Neutrophil (primary cell): ENCODE measurements at regions not wholly inside any gene's neighbourhood (a gene's known extent, or its start where the extent isn't known, plus 50 kb on each side); places are given as distances from the start of the nearest gene placed in this dataset.

Source experiments
- H3K27ac ChIP-seq: fragments of 200-600 bp; sonication (generic); 2 replicates; pipeline ENCODE4 v1.5.1; 2016; ENCODE audit warnings: mild to moderate bottlenecking, moderate library complexity
- H3K27me3 ChIP-seq: fragments of 200-600 bp; sonication (generic); 2 replicates; pipeline ENCODE4 v1.6.0; 2016; ENCODE audit warnings: mild to moderate bottlenecking
- H3K36me3 ChIP-seq: fragments of 200-600 bp; sonication (generic); 2 replicates; pipeline ENCODE4 v1.5.1; 2017
- H3K4me1 ChIP-seq, 2 experiments: fragments of 200-600 bp in 1 of 2; sonication (generic) in 1 of 2; 1 replicate in 1 of 2; 2 replicates in 1 of 2; pipeline versions ENCODE4 v1.5.1 to v1.6.1; 2013 to 2016; ENCODE audit warnings: low read depth in 1 of 2, low read length in 1 of 2, mild to moderate bottlenecking in 1 of 2, moderate library complexity in 1 of 2; ENCODE audit not compliant: control insufficient read depth in 1 of 2, insufficient read depth in 1 of 2
- H3K4me3 ChIP-seq, 2 experiments: fragments of 200-600 bp in 1 of 2; sonication (generic) in 1 of 2; 1 replicate in 1 of 2; 2 replicates in 1 of 2; pipeline ENCODE4 v1.5.1; 2013 to 2016; ENCODE audit warnings: low read depth in 1 of 2, low read length in 1 of 2, mild to moderate bottlenecking in 1 of 2, moderate library complexity in 1 of 2
- H3K9me3 ChIP-seq: fragments of 200-600 bp; sonication (generic); 2 replicates; pipeline ENCODE4 v1.5.1; 2016
- CTCF ChIP-seq: fragments of 200-600 bp; sonication (generic); IDR thresholded peaks from 2 replicates; pipeline ENCODE4 v1.5.1; 2016; ENCODE audit warnings: antibody characterized with exemption

GRCh38 chr3:34005886-34006285 lies 207.5 kb downstream of the PDCD6IP start:
- TF ChIP-seq CTCF = no peak
- Histone ChIP-seq H3K4me1 (no peaks in the 10 kb centered on the region), H3K27ac (no peak overlapping the region), H3K36me3 (no peaks in the 10 kb centered on the region), H3K27me3 (no peaks in the 10 kb centered on the region), H3K9me3 (no peaks in the 10 kb centered on the region), H3K4me3 (no peak overlapping the region)

- no peaks in the 10 kb centered on the region for H3K9me3 ChIP-seq
- no peaks in the 10 kb centered on the region for H3K4me1 ChIP-seq
- H3K36me3 ChIP-seq = no peaks in the 10 kb centered on the region
- H3K4me3 ChIP-seq = no peak overlapping the region
- no peak overlapping the region for H3K27ac ChIP-seq
- no peaks in the 10 kb centered on the region for H3K27me3 ChIP-seq
- TF ChIP-seq CTCF = no peak
Measured at GRCh38 chr3:34008191-34008590, 209.8 kb downstream of the PDCD6IP start.

GRCh38 chr3:34008836-34009809 lies 210.7 kb downstream of the PDCD6IP start:
- Histone ChIP-seq H3K4me1 (no peaks in the 10 kb centered on the region), H3K27me3 (no peaks in the 10 kb centered on the region), H3K27ac (no peak overlapping the region), H3K9me3 (no peaks in the 10 kb centered on the region), H3K36me3 (no peaks in the 10 kb centered on the region), H3K4me3 (no peak overlapping the region)
- no peak for TF ChIP-seq CTCF

GRCh38 chr3:34011171-34012101 lies 213.0 kb downstream of the PDCD6IP start:
- Histone ChIP-seq H3K27me3 (no peaks in the 10 kb centered on the region), H3K27ac (no peak overlapping the region), H3K4me1 (peaks cover 4 to 9% of the 10 kb centered on the region in 2 experiments), H3K9me3 (no peaks in the 10 kb centered on the region), H3K4me3 (no peak overlapping the region), H3K36me3 (no peaks in the 10 kb centered on the region)
- TF ChIP-seq CTCF = no peak

GRCh38 chr3:34012102-34012461 lies 213.7 kb downstream of the PDCD6IP start:
- Histone ChIP-seq H3K27me3 (no peaks in the 10 kb centered on the region), H3K9me3 (no peaks in the 10 kb centered on the region), H3K27ac (no peak overlapping the region), H3K36me3 (no peaks in the 10 kb centered on the region), H3K4me1 (peaks cover 10 to 16% of the 10 kb centered on the region in 2 experiments), H3K4me3 (no peak overlapping the region)
- TF ChIP-seq CTCF = no peak
